OCI-LY3 (cell line): ENCODE measurements at regions not wholly inside any gene's neighbourhood (a gene's known extent, or its start where the extent isn't known, plus 50 kb on each side); places are given as distances from the start of the nearest gene placed in this dataset.
A peak's percentile ranks its signal among the peaks of the same experiment; 100 is the strongest.

ENCODE experiments used
- H2AFZ ChIP-seq: fragments of 200-600, 300-600 bp; shearing (Covaris generic); 2 replicates; pipeline ENCODE4 v1.6.0; 2014; ENCODE audit warnings: antibody characterized with exemption, low read depth, low read length
- H3K27ac ChIP-seq: fragments of 200-600, 300-600 bp; sonication (generic); 2 replicates; pipeline ENCODE4 v1.5.1; 2014; ENCODE audit warnings: mild to moderate bottlenecking, low read length, moderate library complexity, mixed read lengths
- H3K27me3 ChIP-seq: fragments of 200-600, 300-600 bp; sonication (generic); 2 replicates; pipeline ENCODE4 v1.6.1; 2014; ENCODE audit warnings: low read depth, low read length, mixed read lengths
- H3K36me3 ChIP-seq: fragments of 200-600, 300-600 bp; sonication (generic); replicated peaks from 2 replicates; pipeline ENCODE3; 2014; ENCODE audit warnings: low read depth, low read length, mixed read lengths
- H3K4me1 ChIP-seq: fragments of 300-600, 200-600 bp; sonication (generic); 2 replicates; pipeline ENCODE4 v1.6.1; 2014; ENCODE audit warnings: low read length, mixed read lengths
- H3K4me2 ChIP-seq: fragments of 200-600, 300-600 bp; sonication (generic); 2 replicates; pipeline ENCODE4 v1.6.1; 2014; ENCODE audit warnings: low read length, mixed read lengths
- H3K4me3 ChIP-seq: fragments of 300-600, 200-600 bp; sonication (generic); 2 replicates; pipeline ENCODE4 v1.5.1; 2014; ENCODE audit warnings: antibody characterized with exemption, mild to moderate bottlenecking, low read length, moderate library complexity
- H3K79me2 ChIP-seq: fragments of 300-600, 200-600 bp; shearing (Covaris generic); 2 replicates; pipeline ENCODE4 v1.6.1; 2014; ENCODE audit warnings: mild to moderate bottlenecking, low read length, mixed read lengths
- H3K9ac ChIP-seq: fragments of 300-600, 200-600 bp; shearing (Covaris generic); 2 replicates; pipeline ENCODE4 v1.6.0; 2014; ENCODE audit warnings: mild to moderate bottlenecking, low read length, moderate library complexity
- H3K9me3 ChIP-seq: fragments of 200-600, 300-600 bp; shearing (Covaris generic); 2 replicates; pipeline ENCODE4 v1.6.1; 2014; ENCODE audit warnings: low read length, mixed read lengths; ENCODE audit not compliant: insufficient read depth
- H4K20me1 ChIP-seq: fragments of 200-600, 300-600 bp; sonication (generic); 2 replicates; pipeline ENCODE4 v1.6.1; 2016; ENCODE audit warnings: low read length, mixed read lengths; ENCODE audit not compliant: insufficient read depth
- EZH2phosphoT487 ChIP-seq: fragments of 200-600 bp; shearing (Covaris generic); IDR thresholded peaks from 2 replicates; pipeline ENCODE4 v1.6.1; 2018; ENCODE audit warnings: antibody characterized with exemption, mixed run types, low read depth
- TF ChIP-seq, protein P1 (sequence below): fragments of 200-600, 300-600 bp; sonication (generic); IDR thresholded peaks from 2 replicates; pipeline ENCODE4 v1.5.1; 2014; ENCODE audit warnings: antibody characterized with exemption, low read length, low read depth

DNA sequence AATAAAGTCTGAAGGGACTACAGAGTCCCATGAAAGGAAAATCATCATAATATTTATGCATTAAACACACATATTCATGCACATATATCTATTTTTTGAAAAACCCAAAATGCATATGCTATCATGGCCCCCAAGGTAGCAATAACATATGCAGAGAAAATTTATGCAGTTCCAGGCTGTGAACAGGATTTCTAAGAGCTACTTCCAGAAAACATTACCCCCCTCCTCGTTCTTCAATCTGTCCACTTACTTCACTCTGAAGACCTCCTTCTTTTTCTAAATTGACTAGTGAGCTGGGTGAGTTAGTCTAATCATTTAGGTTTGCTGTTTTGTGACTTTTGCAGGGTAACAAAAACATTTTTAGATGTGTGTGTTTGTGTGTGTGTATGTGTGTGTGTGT is 376.4 kb upstream of the ZEB2 start:
- no peak overlapping the region for H3K27ac ChIP-seq
- H3K4me3 ChIP-seq = no peak overlapping the region
- H3K4me2 ChIP-seq = no peak overlapping the region
- no peaks in the 10 kb centered on the region for H3K79me2 ChIP-seq
- H2AFZ ChIP-seq = no peak overlapping the region
- H3K27me3 ChIP-seq = no peaks in the 10 kb centered on the region
- no peaks in the 10 kb centered on the region for H3K9me3 ChIP-seq
- H4K20me1 ChIP-seq = no peaks in the 10 kb centered on the region
- H3K4me1 ChIP-seq = no peaks in the 10 kb centered on the region
- no peak overlapping the region for H3K9ac ChIP-seq
- no peaks in the 10 kb centered on the region for H3K36me3 ChIP-seq
- TF ChIP-seq EZH2phosphoT487 = no peak
- TF ChIP-seq, protein P1, sequence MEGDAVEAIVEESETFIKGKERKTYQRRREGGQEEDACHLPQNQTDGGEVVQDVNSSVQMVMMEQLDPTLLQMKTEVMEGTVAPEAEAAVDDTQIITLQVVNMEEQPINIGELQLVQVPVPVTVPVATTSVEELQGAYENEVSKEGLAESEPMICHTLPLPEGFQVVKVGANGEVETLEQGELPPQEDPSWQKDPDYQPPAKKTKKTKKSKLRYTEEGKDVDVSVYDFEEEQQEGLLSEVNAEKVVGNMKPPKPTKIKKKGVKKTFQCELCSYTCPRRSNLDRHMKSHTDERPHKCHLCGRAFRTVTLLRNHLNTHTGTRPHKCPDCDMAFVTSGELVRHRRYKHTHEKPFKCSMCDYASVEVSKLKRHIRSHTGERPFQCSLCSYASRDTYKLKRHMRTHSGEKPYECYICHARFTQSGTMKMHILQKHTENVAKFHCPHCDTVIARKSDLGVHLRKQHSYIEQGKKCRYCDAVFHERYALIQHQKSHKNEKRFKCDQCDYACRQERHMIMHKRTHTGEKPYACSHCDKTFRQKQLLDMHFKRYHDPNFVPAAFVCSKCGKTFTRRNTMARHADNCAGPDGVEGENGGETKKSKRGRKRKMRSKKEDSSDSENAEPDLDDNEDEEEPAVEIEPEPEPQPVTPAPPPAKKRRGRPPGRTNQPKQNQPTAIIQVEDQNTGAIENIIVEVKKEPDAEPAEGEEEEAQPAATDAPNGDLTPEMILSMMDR = no peak

DNA sequence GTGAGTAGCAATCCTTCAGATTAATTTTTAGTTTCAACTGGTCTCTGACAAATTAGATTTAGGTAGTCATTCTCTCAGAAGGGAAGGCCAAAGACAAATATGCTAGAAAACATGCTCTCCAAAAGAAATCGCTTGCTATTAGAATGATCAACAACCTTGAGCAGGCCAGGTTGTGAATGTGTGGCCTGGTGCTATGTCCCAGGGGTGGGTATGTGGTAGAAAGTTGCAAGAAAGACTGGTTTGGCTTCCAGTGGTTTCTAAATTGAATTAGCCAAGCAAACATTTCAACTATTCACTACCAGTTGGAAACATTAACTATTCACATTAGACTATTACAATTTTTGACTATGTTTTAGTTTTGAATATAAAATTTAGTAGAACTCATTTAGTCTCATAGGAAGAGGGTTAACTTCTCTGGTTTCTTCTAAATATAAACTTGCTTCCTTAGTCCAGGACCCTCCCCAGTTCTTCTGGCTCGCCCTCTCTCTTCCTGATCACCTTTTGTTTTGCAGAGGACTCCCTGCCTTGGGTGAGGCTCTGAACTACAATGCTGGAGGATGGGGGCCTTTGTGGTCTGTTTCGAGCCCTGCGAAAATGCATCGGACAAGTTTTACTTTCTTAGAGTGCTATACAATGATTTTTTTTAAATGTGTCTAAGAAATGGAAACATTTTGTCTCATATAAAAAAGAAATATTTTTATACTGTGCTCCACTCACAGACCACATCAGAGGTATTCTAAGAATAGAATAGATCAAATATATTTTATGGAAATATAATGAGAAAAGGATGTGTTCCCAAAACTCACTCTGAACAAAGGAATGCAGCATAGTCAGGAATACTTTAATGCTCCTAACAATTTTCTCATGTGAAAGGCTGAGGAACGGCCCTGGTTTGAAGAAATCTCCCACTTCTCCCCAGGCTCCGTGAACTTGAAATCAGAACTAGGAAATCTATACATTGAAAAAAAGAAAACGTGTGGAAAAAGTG is 375.0 kb upstream of the ZEB2 start:
- no peak overlapping the region for H3K4me2 ChIP-seq
- H3K4me1 ChIP-seq = no peaks in the 10 kb centered on the region
- H3K79me2 ChIP-seq = no peaks in the 10 kb centered on the region
- no peaks in the 10 kb centered on the region for H3K36me3 ChIP-seq
- H3K27ac ChIP-seq = no peak overlapping the region
- no peaks in the 10 kb centered on the region for H3K27me3 ChIP-seq
- no peak overlapping the region for H2AFZ ChIP-seq
- TF ChIP-seq EZH2phosphoT487 = no peak
- TF ChIP-seq, protein P1 = no peak
- no peak overlapping the region for H3K9ac ChIP-seq
- no peaks in the 10 kb centered on the region for H4K20me1 ChIP-seq
- H3K4me3 ChIP-seq = no peak overlapping the region
- H3K9me3 ChIP-seq = no peaks in the 10 kb centered on the region

DNA sequence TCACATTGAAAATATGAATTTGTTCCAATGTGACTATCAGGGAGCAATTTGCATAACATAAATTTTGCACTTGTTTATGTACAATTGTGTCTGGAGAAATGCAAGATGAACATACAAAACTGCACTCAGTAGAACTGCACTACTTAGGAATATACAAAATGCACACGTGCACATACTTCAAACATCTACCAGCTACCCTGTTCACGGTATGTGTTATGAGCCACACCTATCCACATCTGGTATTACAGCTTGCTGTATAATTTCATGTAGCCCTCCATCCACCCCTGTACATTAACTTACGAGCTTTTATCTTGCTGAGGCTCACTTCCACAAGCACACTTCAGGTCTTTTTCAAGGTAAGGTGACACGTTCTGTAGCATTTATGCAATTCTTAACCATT is 373.5 kb upstream of the ZEB2 start:
- no peaks in the 10 kb centered on the region for H3K79me2 ChIP-seq
- TF ChIP-seq, protein P1 = no peak
- no peak for TF ChIP-seq EZH2phosphoT487
- no peaks in the 10 kb centered on the region for H3K4me1 ChIP-seq
- H4K20me1 ChIP-seq = no peaks in the 10 kb centered on the region
- no peaks in the 10 kb centered on the region for H3K27me3 ChIP-seq
- H3K4me2 ChIP-seq = no peak overlapping the region
- H3K9ac ChIP-seq = no peak overlapping the region
- H2AFZ ChIP-seq = no peak overlapping the region
- no peak overlapping the region for H3K4me3 ChIP-seq
- H3K9me3 ChIP-seq = no peaks in the 10 kb centered on the region
- no peak overlapping the region for H3K27ac ChIP-seq
- H3K36me3 ChIP-seq = no peaks in the 10 kb centered on the region

DNA sequence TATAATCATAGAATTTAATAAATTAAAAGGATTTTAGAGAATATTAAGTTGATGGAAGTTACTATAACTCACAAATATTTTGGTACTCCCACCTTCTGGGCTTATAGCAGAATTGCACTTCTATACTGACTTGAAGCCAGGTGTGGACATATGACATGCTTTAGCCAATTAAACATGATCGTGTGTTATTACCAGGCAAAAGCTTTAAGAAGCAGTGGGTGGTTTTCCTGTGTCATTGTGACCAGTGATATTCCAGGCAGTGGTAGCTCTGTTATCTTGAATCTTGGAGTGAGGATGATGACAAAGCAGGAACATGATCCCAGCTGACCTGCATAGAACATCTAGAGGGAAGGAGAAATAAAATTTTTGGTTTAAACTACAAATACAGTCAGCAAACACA is 370.9 kb upstream of the ZEB2 start:
- no peaks in the 10 kb centered on the region for H3K27me3 ChIP-seq
- peak overlapping the region; percentile 14; the same call in 1 of the 2 replicates for H3K4me2 ChIP-seq
- no peak overlapping the region for H3K27ac ChIP-seq
- no peaks in the 10 kb centered on the region for H3K9me3 ChIP-seq
- no peaks in the 10 kb centered on the region for H3K4me1 ChIP-seq
- H3K4me3 ChIP-seq = no peak overlapping the region
- TF ChIP-seq EZH2phosphoT487 = no peak
- TF ChIP-seq, protein P1 = peak; percentile 51
- no peaks in the 10 kb centered on the region for H4K20me1 ChIP-seq
- no peak overlapping the region for H2AFZ ChIP-seq
- no peaks in the 10 kb centered on the region for H3K79me2 ChIP-seq
- H3K36me3 ChIP-seq = no peaks in the 10 kb centered on the region
- H3K9ac ChIP-seq = no peak overlapping the region
